ENCODE measurements at regions not wholly inside any gene's neighbourhood (a gene's known extent, or its start where the extent isn't known, plus 50 kb on each side); places are given as distances from the start of the nearest gene placed in this dataset.
"Not testable (repeated sequence)": the region's sequence is repeated elsewhere in the genome, so short reads cannot be mapped to it uniquely, and the experiment has no call there.

DNA sequence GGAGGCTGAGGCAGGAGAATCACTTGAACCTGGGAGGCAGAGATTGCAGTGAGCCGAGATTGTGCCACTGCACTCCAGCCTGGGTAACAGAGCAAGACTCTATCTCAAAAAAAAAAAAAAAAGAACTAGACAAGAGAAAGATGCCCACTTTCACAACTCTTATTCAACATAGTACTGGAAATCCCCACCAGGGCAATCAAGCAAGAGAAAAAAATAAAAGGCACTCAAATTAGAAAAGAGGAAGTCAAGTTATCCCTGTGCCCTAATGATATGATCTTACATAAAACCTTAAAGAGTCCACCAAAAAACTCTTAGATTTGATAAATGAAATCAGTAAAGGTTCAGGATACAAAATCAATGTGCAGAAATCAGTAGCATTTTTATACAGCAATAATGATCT, 528.7 kb upstream of the NR5A2 start:
- TF ChIP-seq CTCF, EZH2phosphoT487, EZH2 (IDR thresholded peaks at IDR 0.05): not testable (repeated sequence)

Data from neural progenitor cell (in vitro differentiated cells).